Gastroesophageal sphincter (tissue), 4 donors: ENCODE measurements at regions not wholly inside any gene's neighbourhood (a gene's known extent, or its start where the extent isn't known, plus 50 kb on each side); places are given as distances from the start of the nearest gene placed in this dataset.

ENCODE experiments used
- ATAC-seq: fragments of 150-250 bp; one replicate; pipeline ENCODE4 v1.9.1; 2016; ENCODE audit warnings: mild to moderate bottlenecking, moderate library complexity
- H3K27ac ChIP-seq, 4 donors: fragments of 200-600 bp; sonication (generic) in 3 of 4; 1 replicate in 3 of 4; 2 replicates in 1 of 4; pipeline ENCODE4 v1.5.1; 2016 to 2019
- H3K27me3 ChIP-seq: fragments of 200-600 bp; sonication (generic); one replicate; pipeline ENCODE4 v1.5.1; 2019
- H3K36me3 ChIP-seq, 2 donors: fragments of 200-600 bp; sonication (generic); one replicate each; pipeline ENCODE4 v1.5.1; 2019; ENCODE audit warnings: control low read depth in 1 of 2
- H3K4me1 ChIP-seq, 3 donors: fragments of 200-600 bp; sonication (generic); 1 replicate in 2 of 3; 2 replicates in 1 of 3; pipeline ENCODE4 v1.5.1; 2016 to 2019; ENCODE audit warnings: control low read depth in 2 of 3
- H3K4me3 ChIP-seq, 2 donors: fragments of 200-600 bp; sonication (generic); one replicate each; pipeline ENCODE4 v1.5.1; 2019; ENCODE audit warnings: mild to moderate bottlenecking in 1 of 2, moderate library complexity in 1 of 2
- H3K9me3 ChIP-seq, 3 donors: fragments of 200-600 bp; sonication (generic); one replicate each; pipeline ENCODE4 v1.5.1; 2017 to 2019; ENCODE audit warnings: control low read depth in 2 of 3
- EP300 ChIP-seq: sonication (generic); formaldehyde crosslinking; IDR thresholded peaks from one replicate; pipeline ENCODE4 v1.6.1; 2017; ENCODE audit warnings: antibody characterized with exemption, mild to moderate bottlenecking
- POLR2A ChIP-seq, 2 donors: fragments of 450-650 bp; IDR thresholded peaks; one replicate each; pipeline ENCODE4 v1.6.1; 2017; ENCODE audit warnings: antibody characterized with exemption in 2 of 2, mild to moderate bottlenecking in 2 of 2, moderate library complexity in 1 of 2
- POLR2AphosphoS5 ChIP-seq: sonication (generic); formaldehyde crosslinking; IDR thresholded peaks from one replicate; pipeline ENCODE4 v1.6.1; 2017; ENCODE audit warnings: antibody characterized with exemption
- WGBS, 2 donors: methylation state at CpG; one replicate each; pipeline ENCODE4 v1.1.5; 2018; ENCODE audit warnings: low coverage in 1 of 2; 5-methylcytosine and 5-hydroxymethylcytosine counted together
- TF ChIP-seq, protein P1 (sequence below), 4 experiments: fragments of 200-600 bp in 2 of 4; fragments of 450-650 bp in 2 of 4; sonication (generic) in 1 of 4; IDR thresholded peaks; one replicate each; pipeline ENCODE4 v1.5.1; 2017 to 2019; ENCODE audit warnings: antibody characterized with exemption in 4 of 4, mild to moderate bottlenecking in 2 of 4, moderate library complexity in 2 of 4

DNA sequence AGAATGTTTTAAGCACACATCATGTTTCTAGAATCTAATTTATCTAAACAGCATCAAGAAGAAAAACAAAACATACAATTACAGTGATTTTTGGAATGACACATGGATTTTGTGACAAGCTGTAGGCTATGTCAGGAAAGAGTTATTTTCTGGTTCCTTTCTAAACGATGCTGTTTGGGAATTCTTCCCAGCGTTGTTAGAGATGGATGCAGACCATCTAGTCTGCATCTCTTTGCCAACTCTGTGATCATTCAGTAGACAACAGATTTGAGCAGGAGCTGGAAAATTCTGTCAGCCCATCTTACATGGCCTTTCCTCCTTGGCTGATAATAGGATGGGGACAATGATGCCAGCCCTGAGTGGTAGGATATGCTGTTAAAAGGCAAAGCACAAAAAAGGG is 295.7 kb upstream of the TRPC7 start:
- ATAC-seq = no peak
- TF ChIP-seq EP300 (no peak), POLR2AphosphoS5 (no peak), POLR2A (IDR thresholded peaks at IDR 0.05) (no peak)
- TF ChIP-seq, protein P1, sequence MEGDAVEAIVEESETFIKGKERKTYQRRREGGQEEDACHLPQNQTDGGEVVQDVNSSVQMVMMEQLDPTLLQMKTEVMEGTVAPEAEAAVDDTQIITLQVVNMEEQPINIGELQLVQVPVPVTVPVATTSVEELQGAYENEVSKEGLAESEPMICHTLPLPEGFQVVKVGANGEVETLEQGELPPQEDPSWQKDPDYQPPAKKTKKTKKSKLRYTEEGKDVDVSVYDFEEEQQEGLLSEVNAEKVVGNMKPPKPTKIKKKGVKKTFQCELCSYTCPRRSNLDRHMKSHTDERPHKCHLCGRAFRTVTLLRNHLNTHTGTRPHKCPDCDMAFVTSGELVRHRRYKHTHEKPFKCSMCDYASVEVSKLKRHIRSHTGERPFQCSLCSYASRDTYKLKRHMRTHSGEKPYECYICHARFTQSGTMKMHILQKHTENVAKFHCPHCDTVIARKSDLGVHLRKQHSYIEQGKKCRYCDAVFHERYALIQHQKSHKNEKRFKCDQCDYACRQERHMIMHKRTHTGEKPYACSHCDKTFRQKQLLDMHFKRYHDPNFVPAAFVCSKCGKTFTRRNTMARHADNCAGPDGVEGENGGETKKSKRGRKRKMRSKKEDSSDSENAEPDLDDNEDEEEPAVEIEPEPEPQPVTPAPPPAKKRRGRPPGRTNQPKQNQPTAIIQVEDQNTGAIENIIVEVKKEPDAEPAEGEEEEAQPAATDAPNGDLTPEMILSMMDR (IDR thresholded peaks at IDR 0.05) = no peak
- no peaks in the 10 kb centered on the region for H3K27me3 ChIP-seq
- H3K27ac ChIP-seq = no peak overlapping the region
- no peaks in the 10 kb centered on the region for H3K9me3 ChIP-seq
- no peaks in the 10 kb centered on the region for H3K36me3 ChIP-seq
- H3K4me1 ChIP-seq = no peaks in the 10 kb centered on the region
- no peak overlapping the region for H3K4me3 ChIP-seq
- 21 to 62% methylated on average over 2 of the region's 2 CpGs for WGBS, 2 donors

DNA sequence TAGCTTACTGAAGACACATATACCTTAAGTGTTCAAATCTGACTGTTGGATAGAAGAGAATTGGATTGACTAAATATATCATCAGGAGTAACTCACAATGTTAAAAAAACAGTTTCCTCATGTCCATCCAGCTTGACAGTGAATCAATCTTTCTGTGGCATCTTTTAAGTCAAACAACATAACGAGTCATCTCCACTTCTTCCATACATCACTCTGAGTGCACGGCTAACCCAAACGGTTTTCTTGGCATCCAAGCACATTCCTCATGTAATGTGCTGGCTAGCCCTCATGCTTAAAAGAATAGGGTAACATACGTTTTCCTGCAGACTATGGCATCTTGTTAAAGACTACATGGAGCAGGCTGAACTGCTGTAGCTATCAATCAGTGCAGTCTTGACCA is 291.5 kb upstream of the TRPC7 start:
- H3K4me3 ChIP-seq = no peak overlapping the region
- H3K4me1 ChIP-seq = no peaks in the 10 kb centered on the region
- H3K9me3 ChIP-seq = no peaks in the 10 kb centered on the region
- no peaks in the 10 kb centered on the region for H3K36me3 ChIP-seq
- 12 to 15% methylated on average over 4 of the region's 4 CpGs for WGBS, 2 donors
- no peak for ATAC-seq
- TF ChIP-seq POLR2A (IDR thresholded peaks at IDR 0.05) = no peak
- no peak for TF ChIP-seq POLR2AphosphoS5
- TF ChIP-seq EP300 = no peak
- TF ChIP-seq, protein P1 (IDR thresholded peaks at IDR 0.05) = no peak
- peaks cover 6% of the 10 kb centered on the region for H3K27me3 ChIP-seq
- no peak overlapping the region for H3K27ac ChIP-seq

DNA sequence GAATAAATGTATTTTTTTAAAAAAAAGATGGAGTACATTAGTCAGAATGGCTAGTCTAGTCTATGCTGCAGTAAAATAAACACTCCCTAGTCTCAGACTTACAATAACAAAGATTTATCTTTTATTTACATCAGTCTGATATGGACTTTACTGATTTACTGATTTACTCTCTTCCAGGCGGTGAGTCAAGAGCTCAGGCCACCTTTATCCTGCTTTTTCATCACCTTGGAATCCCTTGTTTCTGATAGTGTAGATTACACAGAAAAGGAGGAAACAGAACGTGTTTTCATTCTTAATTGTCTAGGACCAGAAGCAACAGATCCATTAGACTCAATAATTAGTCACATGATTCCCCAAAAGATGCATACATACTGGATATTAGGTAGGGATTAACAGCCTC is 290.1 kb upstream of the TRPC7 start:
- TF ChIP-seq EP300 = no peak
- no peak for TF ChIP-seq POLR2AphosphoS5
- TF ChIP-seq POLR2A (IDR thresholded peaks at IDR 0.05) = no peak
- TF ChIP-seq, protein P1 (IDR thresholded peaks at IDR 0.05) = no peak

DNA sequence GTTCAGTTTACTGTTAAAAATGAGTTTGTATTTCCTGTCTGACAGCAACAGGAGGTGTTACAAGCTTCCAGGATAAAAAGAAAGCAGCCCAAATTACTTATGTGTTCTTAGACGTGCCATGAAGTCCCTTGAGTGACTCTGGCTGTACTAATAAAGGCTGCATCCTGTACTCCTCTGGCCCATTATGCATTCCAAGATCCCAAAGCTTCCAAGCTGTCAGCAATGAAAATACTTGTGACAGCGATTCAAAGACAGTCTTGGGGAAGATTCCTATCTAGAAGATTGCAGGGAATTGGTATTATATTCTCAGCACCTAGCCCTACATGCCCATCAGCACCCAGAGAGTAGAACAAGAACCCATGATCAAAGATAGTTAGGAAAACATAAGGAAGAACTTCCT is 281.6 kb upstream of the TRPC7 start:
- Histone ChIP-seq H3K4me1 (no peaks in the 10 kb centered on the region), H3K27ac (no peak overlapping the region), H3K4me3 (no peak overlapping the region), H3K27me3 (no peaks in the 10 kb centered on the region), H3K9me3 (no peaks in the 10 kb centered on the region), H3K36me3 (no peaks in the 10 kb centered on the region)
- TF ChIP-seq POLR2AphosphoS5 (no peak), POLR2A (IDR thresholded peaks at IDR 0.05) (no peak), EP300 (no peak)
- TF ChIP-seq, protein P1 (IDR thresholded peaks at IDR 0.05) = no peak
- no peak for ATAC-seq
- 20 to 49% methylated on average over 1 to 2 of the region's 2 CpGs for WGBS, 2 donors

More for the DNA sequence above, 290.1 kb upstream of the TRPC7 start:
- no peak overlapping the region for H3K4me3 ChIP-seq
- H3K36me3 ChIP-seq = no peaks in the 10 kb centered on the region
- WGBS, 2 donors = 19 to 25% methylated on average over 2 of the region's 2 CpGs
- no peak overlapping the region for H3K27ac ChIP-seq
- ATAC-seq = no peak
- H3K4me1 ChIP-seq = no peaks in the 10 kb centered on the region
- H3K9me3 ChIP-seq = no peaks in the 10 kb centered on the region
- H3K27me3 ChIP-seq = peaks cover 6% of the 10 kb centered on the region

DNA sequence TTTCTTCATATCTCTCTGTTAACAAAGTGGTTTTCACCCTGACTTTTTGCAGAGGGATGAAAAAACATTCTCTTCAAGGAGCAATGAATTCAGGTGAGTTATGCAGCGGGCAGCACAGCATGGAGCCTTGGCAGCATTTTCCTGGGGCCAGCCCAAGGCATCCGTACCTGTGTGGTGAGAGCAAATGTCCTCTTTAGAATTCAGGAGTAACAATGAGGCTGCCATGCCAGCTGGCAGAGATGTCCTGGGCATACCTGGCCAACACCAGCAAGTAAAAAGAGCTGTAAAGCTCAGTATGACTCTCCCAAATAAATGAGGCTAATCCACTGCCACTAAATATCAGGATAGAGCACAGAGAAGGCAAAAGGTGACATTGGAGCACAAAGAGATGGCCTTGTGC is 277.6 kb upstream of the TRPC7 start:
- H3K9me3 ChIP-seq = no peaks in the 10 kb centered on the region
- no peaks in the 10 kb centered on the region for H3K27me3 ChIP-seq
- H3K4me3 ChIP-seq = no peak overlapping the region
- H3K4me1 ChIP-seq = no peaks in the 10 kb centered on the region
- no peak overlapping the region for H3K27ac ChIP-seq
- ATAC-seq = no peak
- no peaks in the 10 kb centered on the region for H3K36me3 ChIP-seq
- 42 to 75% methylated on average over 2 of the region's 2 CpGs for WGBS, 2 donors
- TF ChIP-seq, protein P1 (IDR thresholded peaks at IDR 0.05) = no peak
- TF ChIP-seq EP300 = no peak
- no peak for TF ChIP-seq POLR2A (IDR thresholded peaks at IDR 0.05)
- no peak for TF ChIP-seq POLR2AphosphoS5
